ENCODE measurements at regions not wholly inside any gene's neighbourhood (a gene's known extent, or its start where the extent isn't known, plus 50 kb on each side); places are given as distances from the start of the nearest gene placed in this dataset.

GRCh38 chr18:27666016-27666415 lies 480.9 kb upstream of the CHST9 start:
- Histone ChIP-seq H3K4me3 (no peak overlapping the region), H3K27me3 (no peaks in the 10 kb centered on the region), H3K36me3 (no peaks in the 10 kb centered on the region), H3K4me1 (peaks cover 0 to 6% (median 0%) of the 10 kb centered on the region in 12 donors), H3K27ac (no peak overlapping the region), H3K9me3 (no peaks in the 10 kb centered on the region)
- no peak for TF ChIP-seq CTCF (IDR thresholded peaks at IDR 0.05)
- TF ChIP-seq POLR2A (IDR thresholded peaks at IDR 0.05), result no peak
- intact Hi-C loops (cut with DNase I), result loop anchor here in 1 of 10 donors (1.0 kb wide), 1 partner anchor 17 kb away; no protein-coding TSS in a partner anchor
- ATAC-seq, result no peak
- no peak for DNase-seq
- WGBS, 4 donors, result 61 to 69% (median 67%) methylated on average over 3 of the region's 3 CpGs

- Histone ChIP-seq H3K27ac (no peak overlapping the region), H3K27me3 (no peaks in the 10 kb centered on the region), H3K9me3 (no peaks in the 10 kb centered on the region), H3K4me1 (peaks cover 0 to 6% (median 0%) of the 10 kb centered on the region in 12 donors), H3K36me3 (no peaks in the 10 kb centered on the region), H3K4me3 (no peak overlapping the region)
- 35 to 45% (median 39%) methylated on average over 5 of the region's 5 CpGs for WGBS, 4 donors
- intact Hi-C loops (cut with DNase I), result no loop called here
- ATAC-seq (no peak), DNase-seq (no peak)
- TF ChIP-seq POLR2A (IDR thresholded peaks at IDR 0.05), result no peak
- no peak for TF ChIP-seq CTCF (IDR thresholded peaks at IDR 0.05)
Observed at GRCh38 chr18:27665264-27665799, 480.2 kb upstream of the CHST9 start.

- no peak overlapping the region for H3K4me3 ChIP-seq
- DNase-seq, result no peak
- no peak for ATAC-seq
- no peak overlapping the region for H3K27ac ChIP-seq
- H3K36me3 ChIP-seq, result no peaks in the 10 kb centered on the region
- peaks cover 0 to 6% (median 0%) of the 10 kb centered on the region in 12 donors for H3K4me1 ChIP-seq
- no peaks in the 10 kb centered on the region for H3K27me3 ChIP-seq
- no peaks in the 10 kb centered on the region for H3K9me3 ChIP-seq
- TF ChIP-seq POLR2A (IDR thresholded peaks at IDR 0.05) (no peak), CTCF (IDR thresholded peaks at IDR 0.05) (no peak)
- WGBS, 4 donors, result 84 to 93% (median 91%) methylated on average over 4 of the region's 4 CpGs
- intact Hi-C loops (cut with DNase I), result no loop called here
Observed at GRCh38 chr18:27662949-27663348, 477.8 kb upstream of the CHST9 start.

GRCh38 chr18:27662537-27662936 lies 477.4 kb upstream of the CHST9 start:
- H3K9me3 ChIP-seq, result no peaks in the 10 kb centered on the region
- H3K27me3 ChIP-seq, result no peaks in the 10 kb centered on the region
- TF ChIP-seq POLR2A (IDR thresholded peaks at IDR 0.05), result no peak
- no peak for TF ChIP-seq CTCF (IDR thresholded peaks at IDR 0.05)
- intact Hi-C loops (cut with DNase I), result no loop called here
- DNase-seq, result no peak
- H3K4me1 ChIP-seq, result peaks cover 0 to 6% (median 0%) of the 10 kb centered on the region in 12 donors
- ATAC-seq, result no peak
- no peak overlapping the region for H3K27ac ChIP-seq
- H3K36me3 ChIP-seq, result no peaks in the 10 kb centered on the region
- no peak overlapping the region for H3K4me3 ChIP-seq
